ENCODE measurements at regions not wholly inside any gene's neighbourhood (a gene's known extent, or its start where the extent isn't known, plus 50 kb on each side); places are given as distances from the start of the nearest gene placed in this dataset.

DNA sequence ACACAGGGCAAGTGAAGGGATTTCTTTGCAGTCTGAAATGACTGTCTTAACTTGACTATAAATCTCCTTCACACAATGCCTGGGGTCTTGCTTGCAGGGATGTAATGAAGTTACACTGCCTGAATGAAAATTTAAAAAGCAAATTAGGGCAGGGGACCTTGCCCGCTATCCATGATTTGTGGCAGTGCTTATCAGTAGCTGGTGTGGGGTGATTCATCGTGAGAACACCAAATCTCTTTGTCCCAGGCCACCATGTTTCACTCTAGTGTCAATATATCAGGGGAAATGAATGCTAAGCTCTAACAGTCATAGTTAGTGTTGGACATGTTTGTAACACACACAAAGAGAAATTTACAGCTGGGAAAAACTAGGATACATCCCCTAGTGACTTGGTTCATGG is 713.7 kb upstream of the EPHA7 start:
- DNase-seq (ENCODE audit: extremely low read depth, low read depth): no peak
- no peak overlapping the region for H3K4me3 ChIP-seq (replicated peaks; ENCODE audit: low read depth, low read length)
- TF ChIP-seq, protein P1, sequence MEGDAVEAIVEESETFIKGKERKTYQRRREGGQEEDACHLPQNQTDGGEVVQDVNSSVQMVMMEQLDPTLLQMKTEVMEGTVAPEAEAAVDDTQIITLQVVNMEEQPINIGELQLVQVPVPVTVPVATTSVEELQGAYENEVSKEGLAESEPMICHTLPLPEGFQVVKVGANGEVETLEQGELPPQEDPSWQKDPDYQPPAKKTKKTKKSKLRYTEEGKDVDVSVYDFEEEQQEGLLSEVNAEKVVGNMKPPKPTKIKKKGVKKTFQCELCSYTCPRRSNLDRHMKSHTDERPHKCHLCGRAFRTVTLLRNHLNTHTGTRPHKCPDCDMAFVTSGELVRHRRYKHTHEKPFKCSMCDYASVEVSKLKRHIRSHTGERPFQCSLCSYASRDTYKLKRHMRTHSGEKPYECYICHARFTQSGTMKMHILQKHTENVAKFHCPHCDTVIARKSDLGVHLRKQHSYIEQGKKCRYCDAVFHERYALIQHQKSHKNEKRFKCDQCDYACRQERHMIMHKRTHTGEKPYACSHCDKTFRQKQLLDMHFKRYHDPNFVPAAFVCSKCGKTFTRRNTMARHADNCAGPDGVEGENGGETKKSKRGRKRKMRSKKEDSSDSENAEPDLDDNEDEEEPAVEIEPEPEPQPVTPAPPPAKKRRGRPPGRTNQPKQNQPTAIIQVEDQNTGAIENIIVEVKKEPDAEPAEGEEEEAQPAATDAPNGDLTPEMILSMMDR (IDR thresholded peaks at IDR 0.05; ENCODE audit: low read depth, low read length, missing control alignments): no peak

DNA sequence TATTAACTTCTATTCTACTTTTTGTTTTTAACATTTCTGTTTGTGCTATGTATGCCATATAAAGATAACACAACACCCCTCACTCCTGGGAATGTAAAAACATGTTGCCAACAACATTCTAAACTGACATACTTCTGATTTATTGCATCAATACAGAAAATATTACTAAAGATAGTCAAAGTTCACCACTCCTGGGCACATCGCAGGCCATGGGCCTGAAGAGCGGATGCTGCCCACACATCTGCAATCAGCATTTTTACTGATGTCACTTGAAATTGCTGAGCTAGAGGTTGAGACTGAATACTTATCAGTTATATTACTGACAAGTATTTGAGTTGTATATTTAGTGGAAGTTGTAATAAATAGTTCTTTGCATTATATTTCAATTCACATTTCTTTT is 711.9 kb upstream of the EPHA7 start:
- TF ChIP-seq, protein P1 (IDR thresholded peaks at IDR 0.05; ENCODE audit: low read depth, low read length, missing control alignments): no peak
- no peak overlapping the region for H3K4me3 ChIP-seq (replicated peaks; ENCODE audit: low read depth, low read length)
- DNase-seq (ENCODE audit: extremely low read depth, low read depth): no peak

DNA sequence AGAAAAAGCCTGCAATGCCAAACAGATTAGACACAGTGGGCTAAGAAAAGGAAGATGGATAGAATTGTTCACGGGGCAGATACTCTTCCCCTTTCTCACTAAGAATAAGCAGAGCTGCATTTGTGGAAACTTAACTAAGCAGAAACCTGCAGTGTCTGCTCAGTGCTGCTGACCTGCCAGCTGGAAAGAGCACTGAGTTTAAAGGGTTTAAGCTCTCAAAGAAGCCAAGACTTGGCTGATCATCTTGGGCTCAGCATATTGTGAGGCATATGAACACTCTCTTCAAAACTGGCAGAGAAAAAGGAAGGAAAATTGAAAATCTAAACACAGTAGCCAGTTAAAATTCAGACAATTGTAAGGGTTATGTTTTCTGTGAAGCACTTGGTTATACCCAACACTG is 711.1 kb upstream of the EPHA7 start:
- TF ChIP-seq, protein P1 (IDR thresholded peaks at IDR 0.05; ENCODE audit: low read depth, low read length, missing control alignments): no peak
- H3K4me3 ChIP-seq (replicated peaks; ENCODE audit: low read depth, low read length): no peak overlapping the region
- DNase-seq (ENCODE audit: extremely low read depth, low read depth): no peak

DNA sequence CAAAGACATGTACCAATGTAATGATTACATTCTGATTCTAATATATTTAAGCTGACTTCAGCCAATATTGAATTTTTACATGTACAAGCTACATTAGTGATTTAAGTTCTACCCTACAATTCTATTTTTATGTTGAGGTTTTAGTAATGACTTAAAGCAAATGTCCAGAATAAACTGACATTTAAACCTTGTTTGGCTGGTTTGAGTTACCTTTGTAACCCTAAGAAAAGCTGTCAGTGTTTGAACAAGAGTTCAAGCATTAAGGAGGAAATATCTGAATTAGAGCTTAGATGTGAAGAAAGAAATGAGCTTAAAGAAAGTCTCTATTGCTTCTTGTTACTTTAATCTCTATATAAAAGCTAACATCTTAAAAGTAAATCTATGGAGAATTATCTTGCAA is 710.6 kb upstream of the EPHA7 start:
- no peak for DNase-seq (ENCODE audit: extremely low read depth, low read depth)
- no peak overlapping the region for H3K4me3 ChIP-seq (replicated peaks; ENCODE audit: low read depth, low read length)
- TF ChIP-seq, protein P1 (IDR thresholded peaks at IDR 0.05; ENCODE audit: low read depth, low read length, missing control alignments): no peak

DNA sequence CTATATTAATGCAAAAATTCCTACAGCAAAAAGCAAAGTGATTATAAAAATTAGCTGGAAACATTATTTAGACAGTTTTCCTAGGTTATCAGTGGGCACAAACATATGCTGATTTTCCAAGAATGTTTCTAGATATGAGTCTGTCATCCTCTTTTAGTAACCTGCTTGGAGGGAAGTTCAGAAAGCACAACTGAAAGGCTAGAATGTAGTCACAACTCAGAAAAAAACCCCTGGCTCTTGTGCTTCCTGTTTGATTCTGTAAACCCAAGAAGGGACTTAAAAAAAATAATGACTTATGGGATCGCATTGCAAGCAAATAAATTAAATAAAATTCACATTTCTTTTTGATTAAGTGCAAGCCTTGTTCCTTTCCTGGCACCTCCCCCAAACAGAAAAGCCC is 708.4 kb upstream of the EPHA7 start:
- TF ChIP-seq, protein P1 (IDR thresholded peaks at IDR 0.05; ENCODE audit: low read depth, low read length, missing control alignments): no peak
- DNase-seq (ENCODE audit: extremely low read depth, low read depth): no peak
- H3K4me3 ChIP-seq (replicated peaks; ENCODE audit: low read depth, low read length): no peak overlapping the region

DNA sequence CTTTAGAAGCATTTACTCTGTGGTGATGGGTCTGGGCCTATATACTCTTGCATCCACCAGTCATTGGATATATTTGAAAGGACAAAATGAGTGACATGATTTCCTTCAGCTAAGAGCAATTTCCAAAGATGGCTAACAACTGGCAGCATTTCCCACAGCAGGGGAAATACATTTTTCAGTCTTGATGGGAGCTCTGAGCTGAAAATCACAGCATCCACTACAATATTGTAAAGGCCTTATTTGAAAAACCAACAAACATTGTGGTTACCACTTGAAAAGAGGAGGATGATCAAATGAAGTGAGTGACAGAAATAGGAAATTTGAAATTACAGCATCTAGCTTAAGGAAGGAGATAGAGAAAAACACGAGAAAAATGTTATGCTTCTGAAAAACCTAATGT is 705.0 kb upstream of the EPHA7 start:
- TF ChIP-seq, protein P1 (IDR thresholded peaks at IDR 0.05; ENCODE audit: low read depth, low read length, missing control alignments): no peak
- DNase-seq (ENCODE audit: extremely low read depth, low read depth): no peak
- H3K4me3 ChIP-seq (replicated peaks; ENCODE audit: low read depth, low read length): no peak overlapping the region

DNA sequence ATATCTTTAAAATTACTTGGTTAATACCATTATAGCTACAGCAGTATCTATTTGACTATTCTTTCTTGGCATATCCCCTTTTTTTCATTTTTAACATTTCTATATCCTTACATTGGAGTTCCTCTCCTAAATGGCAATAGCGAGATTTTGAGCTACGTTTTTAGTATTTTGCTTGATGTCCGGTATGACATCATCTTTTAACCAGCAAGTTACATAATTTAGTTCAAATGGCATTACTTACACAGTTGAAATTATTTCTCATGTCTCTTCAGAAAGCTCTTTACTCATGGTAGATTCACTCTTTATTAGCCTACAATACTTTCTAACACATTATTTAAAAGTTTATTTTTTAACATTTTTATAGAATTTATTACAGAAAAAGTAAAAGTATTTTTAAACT is 701.7 kb upstream of the EPHA7 start:
- DNase-seq (ENCODE audit: extremely low read depth, low read depth): no peak
- TF ChIP-seq, protein P1 (IDR thresholded peaks at IDR 0.05; ENCODE audit: low read depth, low read length, missing control alignments): no peak
- H3K4me3 ChIP-seq (replicated peaks; ENCODE audit: low read depth, low read length): no peak overlapping the region
